ENCODE measurements at regions not wholly inside any gene's neighbourhood (a gene's known extent, or its start where the extent isn't known, plus 50 kb on each side); places are given as distances from the start of the nearest gene placed in this dataset.

DNA sequence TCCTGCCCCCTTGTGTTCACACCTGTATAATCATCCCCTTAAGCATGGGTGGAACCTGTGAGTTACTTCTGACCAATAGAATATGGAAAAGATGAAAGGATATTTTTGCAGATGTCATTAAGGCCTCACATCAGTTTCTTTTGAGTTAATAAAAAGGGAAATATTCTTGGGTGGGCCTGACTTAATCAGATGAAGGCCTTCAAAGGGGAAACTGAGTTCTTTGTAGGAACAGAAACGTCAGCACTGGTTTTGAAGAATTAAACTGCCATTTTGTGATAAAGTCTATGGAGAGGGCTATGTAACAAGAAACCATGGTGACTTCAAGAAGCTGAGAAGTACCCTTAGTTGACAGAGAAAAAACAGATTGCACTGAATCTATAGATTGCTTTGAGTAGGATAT is 168.7 kb upstream of the CNTNAP4 start:
- no TSS peak for BruUV-seq (replicated peaks)
- Mint-ChIP-seq H3K4me3 (ENCODE audit: unreplicated experiment) (no peak overlapping the region), H3K27ac (ENCODE audit: low read depth, unreplicated experiment) (no peak overlapping the region), H3K9me3 (ENCODE audit: unreplicated experiment) (no peaks in the 10 kb centered on the region), H3K27me3 (ENCODE audit: insufficient read depth, unreplicated experiment) (no peaks in the 10 kb centered on the region), H3K4me1 (ENCODE audit: insufficient read depth, unreplicated experiment) (no peaks in the 10 kb centered on the region), H3K36me3 (ENCODE audit: insufficient read depth, unreplicated experiment) (no peaks in the 10 kb centered on the region)
- DNase-seq (ENCODE audit: unreplicated experiment) = no peak
- ChIA-PET POLR2A (no interaction called here), CTCF (no interaction called here)
- TF ChIP-seq, protein P1, sequence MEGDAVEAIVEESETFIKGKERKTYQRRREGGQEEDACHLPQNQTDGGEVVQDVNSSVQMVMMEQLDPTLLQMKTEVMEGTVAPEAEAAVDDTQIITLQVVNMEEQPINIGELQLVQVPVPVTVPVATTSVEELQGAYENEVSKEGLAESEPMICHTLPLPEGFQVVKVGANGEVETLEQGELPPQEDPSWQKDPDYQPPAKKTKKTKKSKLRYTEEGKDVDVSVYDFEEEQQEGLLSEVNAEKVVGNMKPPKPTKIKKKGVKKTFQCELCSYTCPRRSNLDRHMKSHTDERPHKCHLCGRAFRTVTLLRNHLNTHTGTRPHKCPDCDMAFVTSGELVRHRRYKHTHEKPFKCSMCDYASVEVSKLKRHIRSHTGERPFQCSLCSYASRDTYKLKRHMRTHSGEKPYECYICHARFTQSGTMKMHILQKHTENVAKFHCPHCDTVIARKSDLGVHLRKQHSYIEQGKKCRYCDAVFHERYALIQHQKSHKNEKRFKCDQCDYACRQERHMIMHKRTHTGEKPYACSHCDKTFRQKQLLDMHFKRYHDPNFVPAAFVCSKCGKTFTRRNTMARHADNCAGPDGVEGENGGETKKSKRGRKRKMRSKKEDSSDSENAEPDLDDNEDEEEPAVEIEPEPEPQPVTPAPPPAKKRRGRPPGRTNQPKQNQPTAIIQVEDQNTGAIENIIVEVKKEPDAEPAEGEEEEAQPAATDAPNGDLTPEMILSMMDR (IDR thresholded peaks at IDR 0.05; ENCODE audit: unreplicated experiment) = no peak
- intact Hi-C loops (cut with micrococcal nuclease) = no loop called here

DNA sequence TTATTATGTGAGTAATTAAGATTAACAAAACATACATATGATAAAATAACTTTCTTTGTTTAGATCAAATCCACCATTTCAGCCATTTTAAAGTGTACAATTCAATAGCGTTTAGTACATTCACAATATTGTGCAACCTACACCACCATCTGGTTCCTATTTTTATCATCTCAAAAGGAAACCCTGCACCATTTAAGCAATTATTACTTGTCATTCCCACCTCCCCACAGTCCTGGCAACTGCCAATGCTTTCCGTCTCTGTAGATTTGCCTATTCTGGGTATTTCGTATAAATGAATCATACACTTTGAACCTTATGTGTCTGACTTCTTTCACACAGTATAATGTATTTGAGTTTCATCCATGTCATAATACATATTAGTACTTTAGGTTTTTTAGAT is 162.5 kb upstream of the CNTNAP4 start:
- no peaks in the 10 kb centered on the region for H3K9me3 Mint-ChIP-seq (ENCODE audit: unreplicated experiment)
- H3K4me3 Mint-ChIP-seq (ENCODE audit: unreplicated experiment) = no peak overlapping the region
- H3K27ac Mint-ChIP-seq (ENCODE audit: low read depth, unreplicated experiment) = no peak overlapping the region
- intact Hi-C loops (cut with micrococcal nuclease) = no loop called here
- no peaks in the 10 kb centered on the region for H3K36me3 Mint-ChIP-seq (ENCODE audit: insufficient read depth, unreplicated experiment)
- TF ChIP-seq, protein P1 (IDR thresholded peaks at IDR 0.05; ENCODE audit: unreplicated experiment) = no peak
- DNase-seq (ENCODE audit: unreplicated experiment) = peak; percentile 5
- ChIA-PET CTCF (no interaction called here), POLR2A (no interaction called here)
- BruUV-seq (replicated peaks) = no TSS peak
- H3K27me3 Mint-ChIP-seq (ENCODE audit: insufficient read depth, unreplicated experiment) = no peaks in the 10 kb centered on the region
- no peaks in the 10 kb centered on the region for H3K4me1 Mint-ChIP-seq (ENCODE audit: insufficient read depth, unreplicated experiment)

DNA sequence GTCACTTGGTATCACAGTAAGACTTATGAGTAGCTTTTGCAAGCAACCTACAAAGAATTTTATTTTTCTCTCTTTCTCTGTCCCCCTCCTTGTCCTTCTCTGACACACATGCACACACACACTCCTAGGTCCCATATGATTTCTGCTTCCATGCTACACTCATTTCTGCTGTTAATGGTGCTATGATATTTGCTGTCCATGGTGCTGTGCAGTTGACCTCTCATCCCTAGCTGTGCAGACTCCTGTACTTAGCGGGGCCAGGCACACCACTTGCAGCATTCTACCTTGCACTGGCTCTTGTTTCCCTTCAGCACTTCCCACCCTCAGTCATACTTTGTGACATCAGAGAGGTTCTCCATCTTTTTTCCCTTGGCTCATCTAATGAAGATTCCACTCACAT is 158.9 kb upstream of the CNTNAP4 start:
- CTCF ChIA-PET = interaction anchor here (0.6 to 0.9 kb wide), 4 partner anchors 18 to 1564 kb away, joined by 3 read pairs; no protein-coding TSS in a partner anchor
- TF ChIP-seq, protein P1 (IDR thresholded peaks at IDR 0.05; ENCODE audit: unreplicated experiment) = no peak
- POLR2A ChIA-PET = interaction anchor here (0.6 kb wide), 1 partner anchor 85 kb away, joined by 5 read pairs; no protein-coding TSS in a partner anchor
- intact Hi-C loops (cut with micrococcal nuclease) = no loop called here
- H3K36me3 Mint-ChIP-seq (ENCODE audit: insufficient read depth, unreplicated experiment) = no peaks in the 10 kb centered on the region
- peak; percentile 13 for DNase-seq (ENCODE audit: unreplicated experiment)
- no peak overlapping the region for H3K4me3 Mint-ChIP-seq (ENCODE audit: unreplicated experiment)
- H3K27ac Mint-ChIP-seq (ENCODE audit: low read depth, unreplicated experiment) = no peak overlapping the region
- no TSS peak for BruUV-seq (replicated peaks)
- H3K9me3 Mint-ChIP-seq (ENCODE audit: unreplicated experiment) = no peaks in the 10 kb centered on the region
- no peaks in the 10 kb centered on the region for H3K4me1 Mint-ChIP-seq (ENCODE audit: insufficient read depth, unreplicated experiment)
- no peaks in the 10 kb centered on the region for H3K27me3 Mint-ChIP-seq (ENCODE audit: insufficient read depth, unreplicated experiment)

DNA sequence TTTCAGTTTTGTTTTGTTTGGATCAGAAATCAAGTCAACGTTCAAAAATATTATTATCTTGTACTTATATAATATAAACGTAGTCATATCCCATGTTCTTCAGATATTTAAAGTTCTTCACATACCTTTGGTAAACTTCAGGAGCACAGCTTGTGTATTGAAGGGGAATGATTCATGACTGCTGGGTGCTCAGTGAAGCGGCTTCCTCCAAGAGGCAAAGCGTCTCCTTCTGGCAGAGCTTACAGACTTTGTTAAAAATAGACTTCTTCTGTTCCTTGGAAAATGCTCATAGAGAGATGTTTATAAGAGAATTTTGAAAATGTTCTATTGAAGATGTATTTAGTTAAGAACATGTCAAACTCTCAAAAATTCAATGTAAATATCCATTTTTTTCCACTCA is 155.6 kb upstream of the CNTNAP4 start:
- intact Hi-C loops (cut with micrococcal nuclease) = no loop called here
- DNase-seq (ENCODE audit: unreplicated experiment) = no peak
- H3K27ac Mint-ChIP-seq (ENCODE audit: low read depth, unreplicated experiment) = no peak overlapping the region

More for the DNA sequence above, 155.6 kb upstream of the CNTNAP4 start:
- ChIA-PET CTCF (no interaction called here), POLR2A (no interaction called here)
- Mint-ChIP-seq H3K4me3 (ENCODE audit: unreplicated experiment) (no peak overlapping the region), H3K9me3 (ENCODE audit: unreplicated experiment) (no peaks in the 10 kb centered on the region), H3K36me3 (ENCODE audit: insufficient read depth, unreplicated experiment) (no peaks in the 10 kb centered on the region), H3K27me3 (ENCODE audit: insufficient read depth, unreplicated experiment) (no peaks in the 10 kb centered on the region), H3K4me1 (ENCODE audit: insufficient read depth, unreplicated experiment) (peaks cover 11% of the 10 kb centered on the region)
- no TSS peak for BruUV-seq (replicated peaks)
- TF ChIP-seq, protein P1 (IDR thresholded peaks at IDR 0.05; ENCODE audit: unreplicated experiment) = no peak
